HG03103 (cell line): ENCODE measurements at regions not wholly inside any gene's neighbourhood (a gene's known extent, or its start where the extent isn't known, plus 50 kb on each side); places are given as distances from the start of the nearest gene placed in this dataset.
A peak's percentile ranks its signal among the peaks of the same experiment; 100 is the strongest.
"Not testable (repeated sequence)": the region's sequence is repeated elsewhere in the genome, so short reads cannot be mapped to it uniquely, and the experiment has no call there.

Source experiments
- ATAC-seq: cut with Tn5 transposase; IDR thresholded peaks from one replicate; pipeline ENCODE4 v1.9.1; 2021; ENCODE audit warnings: low read depth; ENCODE audit not compliant: unreplicated experiment

- no peak for ATAC-seq
These were observed 73.8 kb downstream of the SLC25A46 start for GRCh38 chr5:110812639-110813038.

GRCh38 chr5:110815916-110816605 lies 77.3 kb downstream of the SLC25A46 start:
- ATAC-seq: no peak

- no peak for ATAC-seq
These were observed 78.7 kb downstream of the SLC25A46 start for GRCh38 chr5:110817459-110817858.

- no peak for ATAC-seq
These were observed 84.8 kb downstream of the SLC25A46 start for GRCh38 chr5:110823571-110823970.

GRCh38 chr5:110824936-110825441 lies 86.2 kb downstream of the SLC25A46 start:
- ATAC-seq: no peak

- peak; percentile 41 for ATAC-seq
These were observed 93.9 kb downstream of the SLC25A46 start for GRCh38 chr5:110832683-110833082.

- not testable (repeated sequence) for ATAC-seq
These were observed 96.1 kb downstream of the SLC25A46 start for GRCh38 chr5:110834933-110835332.

- no peak for ATAC-seq
These were observed 98.0 kb downstream of the SLC25A46 start for GRCh38 chr5:110836851-110837250.

- ATAC-seq: not testable (repeated sequence)
These were observed 99.5 kb downstream of the SLC25A46 start for GRCh38 chr5:110838357-110838756.

- ATAC-seq: no peak
These were observed 100.2 kb downstream of the SLC25A46 start for GRCh38 chr5:110838961-110839360.

GRCh38 chr5:110840347-110840960 lies 101.6 kb downstream of the SLC25A46 start:
- ATAC-seq: no peak

GRCh38 chr5:110841137-110841536 lies 102.3 kb downstream of the SLC25A46 start:
- no peak for ATAC-seq

GRCh38 chr5:110842948-110843347 lies 104.1 kb downstream of the SLC25A46 start:
- no peak for ATAC-seq

- no peak for ATAC-seq
These were observed 105.4 kb downstream of the SLC25A46 start for GRCh38 chr5:110844251-110844650.

GRCh38 chr5:110846398-110847001 lies 107.7 kb downstream of the SLC25A46 start:
- ATAC-seq: no peak

GRCh38 chr5:110851357-110851756 lies 112.5 kb downstream of the SLC25A46 start:
- no peak for ATAC-seq

GRCh38 chr5:110852053-110852452 lies 113.2 kb downstream of the SLC25A46 start:
- ATAC-seq: peak; percentile 98

GRCh38 chr5:110852541-110852940 lies 113.7 kb downstream of the SLC25A46 start:
- ATAC-seq: peak; percentile 3

- ATAC-seq: no peak
These were observed 114.5 kb downstream of the SLC25A46 start for GRCh38 chr5:110853267-110853666.

GRCh38 chr5:110854200-110854599 lies 115.4 kb downstream of the SLC25A46 start:
- ATAC-seq: no peak

GRCh38 chr5:110855961-110856360 lies 117.2 kb downstream of the SLC25A46 start:
- ATAC-seq: no peak
